Prostate gland (tissue), 2 donors: ENCODE measurements at regions not wholly inside any gene's neighbourhood (a gene's known extent, or its start where the extent isn't known, plus 50 kb on each side); places are given as distances from the start of the nearest gene placed in this dataset.

Experiments used
- DNase-seq: peaks from one replicate; pipeline ENCODE4 v3.0.0-alpha.2; 2019; ENCODE audit warnings: low spot score
- H3K27ac ChIP-seq, 2 donors: fragments of 200-600 bp; sonication (generic); 2 replicates each; pipeline ENCODE4 v1.5.1; 2017 to 2019
- H3K27me3 ChIP-seq: fragments of 200-600 bp; sonication (generic); replicated peaks from 2 replicates; pipeline ENCODE4 v1.5.1; 2019; ENCODE audit not compliant: insufficient read depth
- H3K36me3 ChIP-seq, 2 donors: fragments of 200-600 bp; sonication (generic); 1 replicate in 1 of 2; 2 replicates in 1 of 2; pipeline versions ENCODE4 v1.5.1 to v1.8.1; 2017 to 2019
- H3K4me1 ChIP-seq: fragments of 200-600 bp; sonication (generic); replicated peaks from 2 replicates; pipeline ENCODE4 v1.5.1; 2019
- H3K4me3 ChIP-seq, 2 donors: fragments of 200-600 bp; sonication (generic); 2 replicates each; pipeline ENCODE4 v1.5.1; 2017 to 2019
- H3K9me3 ChIP-seq: fragments of 200-600 bp; sonication (generic); 2 replicates; pipeline ENCODE4 v1.5.1; 2017
- POLR2A ChIP-seq: fragments of 450-650 bp; IDR thresholded peaks from one replicate; pipeline ENCODE4 v1.6.1; 2016; ENCODE audit warnings: antibody characterized with exemption, mild to moderate bottlenecking
- POLR2AphosphoS5 ChIP-seq: sonication (generic); formaldehyde crosslinking; IDR thresholded peaks from one replicate; pipeline ENCODE4 v1.6.1; 2017; ENCODE audit warnings: antibody characterized with exemption
- whole genome bisulfite sequencing: methylation state at CpG from one replicate; pipeline ENCODE4 v1.1.5; 2018; 5-methylcytosine and 5-hydroxymethylcytosine counted together
- intact Hi-C: fragments of 100-400 bp; cut with DNase I; formaldehyde crosslinking; loops from one replicate; pipeline ENCODE4 v1.14.2; 2022
- TF ChIP-seq, protein P1 (sequence below), 4 experiments: fragments of 200-600 bp in 2 of 4; fragments of 450-650 bp in 2 of 4; sonication (generic) in 2 of 4; IDR thresholded peaks; 1 replicate in 3 of 4; 2 replicates in 1 of 4; pipeline ENCODE4 v1.5.1; 2016 to 2019; ENCODE audit warnings: antibody characterized with exemption in 4 of 4, mild to moderate bottlenecking in 2 of 4, moderate library complexity in 2 of 4

DNA sequence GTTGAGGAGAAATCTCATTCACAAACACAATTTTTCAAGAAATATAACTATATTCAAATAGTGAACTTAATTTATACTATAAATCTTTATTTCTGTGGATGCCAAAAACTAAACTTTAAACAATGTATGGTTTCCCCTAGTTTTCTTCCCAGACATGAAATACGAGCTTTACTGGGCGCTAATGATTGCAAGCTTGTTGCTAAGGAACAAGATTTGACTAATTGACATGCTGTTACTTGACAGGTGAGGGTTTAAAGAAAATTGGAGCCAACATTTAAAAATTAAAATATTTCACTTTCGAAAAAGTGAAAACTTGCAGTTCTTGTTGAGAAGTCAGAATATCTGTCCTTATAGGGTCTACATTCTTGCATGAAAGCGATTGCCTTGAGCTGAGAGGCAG lies 381.0 kb downstream of the MEIS1 start:
- Histone ChIP-seq H3K4me3 (no peak overlapping the region), H3K27ac (no peak overlapping the region), H3K36me3 (no peaks in the 10 kb centered on the region), H3K4me1 (no peaks in the 10 kb centered on the region), H3K27me3 (no peaks in the 10 kb centered on the region), H3K9me3 (no peaks in the 10 kb centered on the region)
- no peak for TF ChIP-seq POLR2A
- TF ChIP-seq, protein P1, sequence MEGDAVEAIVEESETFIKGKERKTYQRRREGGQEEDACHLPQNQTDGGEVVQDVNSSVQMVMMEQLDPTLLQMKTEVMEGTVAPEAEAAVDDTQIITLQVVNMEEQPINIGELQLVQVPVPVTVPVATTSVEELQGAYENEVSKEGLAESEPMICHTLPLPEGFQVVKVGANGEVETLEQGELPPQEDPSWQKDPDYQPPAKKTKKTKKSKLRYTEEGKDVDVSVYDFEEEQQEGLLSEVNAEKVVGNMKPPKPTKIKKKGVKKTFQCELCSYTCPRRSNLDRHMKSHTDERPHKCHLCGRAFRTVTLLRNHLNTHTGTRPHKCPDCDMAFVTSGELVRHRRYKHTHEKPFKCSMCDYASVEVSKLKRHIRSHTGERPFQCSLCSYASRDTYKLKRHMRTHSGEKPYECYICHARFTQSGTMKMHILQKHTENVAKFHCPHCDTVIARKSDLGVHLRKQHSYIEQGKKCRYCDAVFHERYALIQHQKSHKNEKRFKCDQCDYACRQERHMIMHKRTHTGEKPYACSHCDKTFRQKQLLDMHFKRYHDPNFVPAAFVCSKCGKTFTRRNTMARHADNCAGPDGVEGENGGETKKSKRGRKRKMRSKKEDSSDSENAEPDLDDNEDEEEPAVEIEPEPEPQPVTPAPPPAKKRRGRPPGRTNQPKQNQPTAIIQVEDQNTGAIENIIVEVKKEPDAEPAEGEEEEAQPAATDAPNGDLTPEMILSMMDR (IDR thresholded peaks at IDR 0.05) = no peak
- no peak for TF ChIP-seq POLR2AphosphoS5
- 89% methylated on average over 4 of the region's 4 CpGs for WGBS
- DNase-seq = no peak
- intact Hi-C loops = no loop called here

DNA sequence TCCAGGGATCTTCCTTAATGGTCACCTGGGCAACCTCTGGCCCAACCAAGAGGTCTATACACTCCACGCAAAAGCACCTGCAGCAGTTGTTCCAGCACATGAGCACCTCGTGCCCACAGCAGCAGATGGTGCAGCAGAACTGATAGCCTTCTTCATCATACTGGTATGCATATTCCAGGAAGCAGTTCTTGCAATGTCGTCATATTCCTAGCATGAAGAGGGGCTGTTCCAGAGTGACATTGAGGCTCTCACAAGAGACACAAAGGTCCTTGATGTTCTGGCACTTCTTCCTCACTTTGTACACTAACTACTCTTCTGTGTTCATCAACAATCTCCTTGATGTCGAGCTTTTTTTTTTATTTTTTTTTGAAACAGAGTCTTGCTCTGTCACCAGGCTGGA lies 386.2 kb downstream of the MEIS1 start:
- intact Hi-C loops = no loop called here
- no peak for TF ChIP-seq POLR2AphosphoS5
- TF ChIP-seq, protein P1 (IDR thresholded peaks at IDR 0.05) = no peak
- no peak for TF ChIP-seq POLR2A
- Histone ChIP-seq H3K4me1 (no peaks in the 10 kb centered on the region), H3K36me3 (no peaks in the 10 kb centered on the region), H3K27ac (no peak overlapping the region), H3K27me3 (no peaks in the 10 kb centered on the region), H3K4me3 (no peak overlapping the region), H3K9me3 (no peaks in the 10 kb centered on the region)
- 94% methylated on average over 4 of the region's 4 CpGs for WGBS
- DNase-seq = no peak

DNA sequence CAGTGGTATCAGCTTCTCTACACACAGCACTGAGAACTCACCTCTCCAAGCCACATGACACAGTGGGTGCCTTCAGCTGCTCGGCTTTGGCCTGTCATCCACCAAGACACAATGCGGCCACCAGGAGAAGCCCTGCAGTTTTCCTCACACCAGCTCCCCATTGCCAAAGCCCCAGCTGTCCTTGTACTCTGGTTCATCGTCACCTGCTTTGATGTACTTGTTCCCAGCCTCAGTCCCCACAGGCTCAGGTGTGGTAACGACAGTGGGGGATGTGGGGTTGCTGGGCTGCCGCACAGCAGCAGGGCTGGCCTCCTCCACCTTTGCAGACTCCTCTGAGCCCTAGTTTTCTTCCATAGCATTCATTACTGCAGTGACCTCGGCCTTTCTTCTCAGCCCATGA lies 387.3 kb downstream of the MEIS1 start:
- no peaks in the 10 kb centered on the region for H3K4me1 ChIP-seq
- DNase-seq = no peak
- no peaks in the 10 kb centered on the region for H3K9me3 ChIP-seq
- intact Hi-C loops = no loop called here
- no peaks in the 10 kb centered on the region for H3K36me3 ChIP-seq
- TF ChIP-seq, protein P1 (IDR thresholded peaks at IDR 0.05) = no peak
- TF ChIP-seq POLR2A (no peak), POLR2AphosphoS5 (no peak)
- 97% methylated on average over 6 of the region's 6 CpGs for WGBS
- no peak overlapping the region for H3K27ac ChIP-seq
- H3K4me3 ChIP-seq = no peak overlapping the region
- H3K27me3 ChIP-seq = no peaks in the 10 kb centered on the region

DNA sequence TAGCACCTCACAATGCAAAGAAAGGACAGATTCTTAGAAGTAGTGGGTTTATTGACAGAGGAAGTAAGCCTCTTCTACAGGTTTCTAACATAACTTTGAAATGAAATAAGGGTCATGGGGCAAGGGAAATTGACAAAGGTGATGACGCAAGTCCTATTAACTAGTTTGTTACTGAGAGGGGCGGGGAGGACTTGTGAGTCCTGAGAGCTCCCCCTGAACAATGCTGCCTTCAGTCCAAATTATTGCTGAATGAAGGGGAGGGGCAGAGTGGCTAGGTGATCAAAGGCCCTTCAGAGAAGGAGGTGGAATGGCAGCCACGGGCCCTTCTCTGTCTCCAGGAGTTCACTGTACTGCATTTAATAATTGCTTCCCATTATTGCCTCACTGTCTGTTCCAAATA lies 390.0 kb downstream of the MEIS1 start:
- Histone ChIP-seq H3K36me3 (no peaks in the 10 kb centered on the region), H3K27ac (no peak overlapping the region), H3K27me3 (no peaks in the 10 kb centered on the region), H3K9me3 (no peaks in the 10 kb centered on the region), H3K4me1 (no peaks in the 10 kb centered on the region), H3K4me3 (no peak overlapping the region)
- no peak for TF ChIP-seq POLR2AphosphoS5
- TF ChIP-seq POLR2A = no peak
- TF ChIP-seq, protein P1 (IDR thresholded peaks at IDR 0.05) = no peak
- DNase-seq = no peak
- WGBS = 70% methylated on average over 3 of the region's 3 CpGs
- intact Hi-C loops = no loop called here

DNA sequence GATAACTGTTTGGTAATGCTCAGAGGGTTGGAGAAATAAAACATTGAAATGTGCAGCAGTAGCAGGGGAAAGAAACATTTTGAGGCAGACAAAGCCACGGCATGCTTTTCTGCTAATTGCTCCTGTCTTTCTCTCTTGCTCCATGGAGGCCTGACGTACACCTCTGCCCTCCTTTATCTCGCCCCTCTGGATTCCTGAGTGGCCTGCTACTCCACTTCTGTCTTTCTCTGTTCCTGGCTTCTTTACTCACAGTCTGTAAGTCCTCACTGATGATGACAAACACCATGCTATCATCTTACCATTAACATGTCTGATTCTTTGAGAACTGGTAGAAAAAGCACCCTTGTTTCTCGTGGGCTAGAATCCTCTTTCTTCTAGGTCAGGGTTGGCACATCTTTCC lies 392.9 kb downstream of the MEIS1 start:
- intact Hi-C loops = no loop called here
- no peaks in the 10 kb centered on the region for H3K9me3 ChIP-seq
- no peaks in the 10 kb centered on the region for H3K4me1 ChIP-seq
- DNase-seq = no peak
- H3K4me3 ChIP-seq = no peak overlapping the region
- no peaks in the 10 kb centered on the region for H3K27me3 ChIP-seq
- no peak overlapping the region for H3K27ac ChIP-seq
- no peaks in the 10 kb centered on the region for H3K36me3 ChIP-seq
- WGBS = 83% methylated on average over 4 of the region's 4 CpGs
- TF ChIP-seq POLR2AphosphoS5 (no peak), POLR2A (no peak)
- TF ChIP-seq, protein P1 (IDR thresholded peaks at IDR 0.05) = no peak
